Astrocyte of the spinal cord (primary cell): ENCODE measurements at regions not wholly inside any gene's neighbourhood (a gene's known extent, or its start where the extent isn't known, plus 50 kb on each side); places are given as distances from the start of the nearest gene placed in this dataset.
A peak's percentile ranks its signal among the peaks of the same experiment; 100 is the strongest.
"Not testable (repeated sequence)": the region's sequence is repeated elsewhere in the genome, so short reads cannot be mapped to it uniquely, and the experiment has no call there.

Experiments used
- DNase-seq: peaks from one replicate; pipeline ENCODE4 v3.0.0; 2011; ENCODE audit warnings: low read depth, low spot score
- H3K4me3 ChIP-seq: 2 replicates; pipeline ENCODE4 v1.5.1; 2011; ENCODE audit warnings: low read depth, mild to moderate bottlenecking, low read length, moderate library complexity
- CTCF ChIP-seq: IDR thresholded peaks from 2 replicates; pipeline ENCODE4 v1.5.1; 2012; ENCODE audit warnings: low read depth, mild to moderate bottlenecking, low read length, inconsistent platforms
- in situ Hi-C: cut with HindIII; loops from 2 replicates; pipeline ENCODE4 v1.10.0; 2017; ENCODE audit warnings: low sequenced_read_pairs

GRCh38 chrX:74009041-74009440 is 156.5 kb upstream of the XIST start:
- no peak overlapping the region for H3K4me3 ChIP-seq
- no peak for TF ChIP-seq CTCF
- DNase-seq, result no peak
- in situ Hi-C loops, result no loop called here

GRCh38 chrX:73992019-73992418 is 139.5 kb upstream of the XIST start:
- no peak overlapping the region for H3K4me3 ChIP-seq
- in situ Hi-C loops, result no loop called here
- TF ChIP-seq CTCF, result no peak
- no peak for DNase-seq

GRCh38 chrX:73987166-73987565 is 134.7 kb upstream of the XIST start:
- in situ Hi-C loops, result no loop called here
- TF ChIP-seq CTCF, result no peak
- DNase-seq, result no peak
- no peak overlapping the region for H3K4me3 ChIP-seq

- no peak for DNase-seq
- no peak overlapping the region for H3K4me3 ChIP-seq
- in situ Hi-C loops, result no loop called here
- TF ChIP-seq CTCF, result no peak
Observed at GRCh38 chrX:73979551-73980131, 127.1 kb upstream of the XIST start.

- no peak for TF ChIP-seq CTCF
- no peak overlapping the region for H3K4me3 ChIP-seq
- DNase-seq, result peak; percentile 36
- in situ Hi-C loops, result no loop called here
Observed at GRCh38 chrX:73977542-73978169, 125.1 kb upstream of the XIST start.

- DNase-seq, H3K4me3 ChIP-seq, in situ Hi-C loops: not testable (repeated sequence)
Observed at GRCh38 chrX:73967461-73967860, 114.9 kb upstream of the XIST start.

GRCh38 chrX:73965833-73966232 is 113.3 kb upstream of the XIST start:
- TF ChIP-seq CTCF, result no peak
- in situ Hi-C loops, result no loop called here
- no peak for DNase-seq
- no peak overlapping the region for H3K4me3 ChIP-seq
